SU-DHL-6 (cell line): ENCODE measurements at regions not wholly inside any gene's neighbourhood (a gene's known extent, or its start where the extent isn't known, plus 50 kb on each side); places are given as distances from the start of the nearest gene placed in this dataset.

Experiments used
- H2AFZ ChIP-seq: fragments of 200-600 bp; sonication (generic); 2 replicates; pipeline ENCODE4 v1.6.1; 2014; ENCODE audit warnings: low read depth, mild to moderate bottlenecking, moderate library complexity, mixed read lengths, antibody characterized with exemption, low read length; ENCODE audit not compliant: severe bottlenecking
- H3F3A ChIP-seq: fragments of 200-600 bp; shearing (Covaris generic); 2 replicates; pipeline ENCODE4 v1.6.0; 2016; ENCODE audit warnings: antibody characterized with exemption, mild to moderate bottlenecking; ENCODE audit not compliant: insufficient read depth
- H3K27ac ChIP-seq: fragments of 200-600 bp; sonication (generic); 2 replicates; pipeline ENCODE4 v1.5.1; 2016; ENCODE audit warnings: low read depth, mild to moderate bottlenecking, low read length, moderate library complexity, mixed read lengths
- H3K27me3 ChIP-seq: fragments of 200-600 bp; sonication (generic), shearing (Covaris generic); 2 replicates; pipeline ENCODE4 v1.6.0; 2014; ENCODE audit warnings: mild to moderate bottlenecking, low read length
- H3K36me3 ChIP-seq: fragments of 200-600 bp; sonication (generic); 2 replicates; pipeline ENCODE4 v1.6.1; 2014; ENCODE audit warnings: mild to moderate bottlenecking, low read length, mixed read lengths
- H3K4me2 ChIP-seq: fragments of 300-600, 200-600 bp; shearing (Covaris generic), sonication (generic); 2 replicates; pipeline ENCODE4 v1.6.0; 2014; ENCODE audit warnings: low read length, low read depth, mild to moderate bottlenecking; ENCODE audit not compliant: poor library complexity, severe bottlenecking
- H3K4me3 ChIP-seq: fragments of 200-600 bp; sonication (generic); 2 replicates; pipeline ENCODE4 v1.5.1; 2014; ENCODE audit warnings: antibody characterized with exemption, low read length, mild to moderate bottlenecking, mixed read lengths; ENCODE audit not compliant: insufficient read depth, poor library complexity, severe bottlenecking
- H3K79me2 ChIP-seq: fragments of 200-600 bp; sonication (generic); 2 replicates; pipeline ENCODE4 v1.6.1; 2014; ENCODE audit warnings: mild to moderate bottlenecking, low read length, moderate library complexity; ENCODE audit not compliant: insufficient read depth
- H3K9ac ChIP-seq: fragments of 200-600 bp; sonication (generic); 2 replicates; pipeline ENCODE4 v1.7.0; 2014; ENCODE audit warnings: mild to moderate bottlenecking, low read length
- H3K9me2 ChIP-seq: fragments of 200-600 bp; sonication (generic); replicated peaks from 2 replicates; pipeline ENCODE4 v1.6.1; 2014; ENCODE audit warnings: low read length; ENCODE audit not compliant: insufficient read depth
- H3K9me3 ChIP-seq: fragments of 200-600 bp; sonication (generic); 2 replicates; pipeline ENCODE4 v1.6.1; 2014; ENCODE audit warnings: low read length, mixed read lengths; ENCODE audit not compliant: insufficient read depth
- H4K20me1 ChIP-seq: fragments of 200-600 bp; sonication (generic); 2 replicates; pipeline ENCODE4 v1.6.1; 2014; ENCODE audit warnings: low read depth, mild to moderate bottlenecking, antibody characterized with exemption, low read length, moderate library complexity, mixed read lengths
- CTCF ChIP-seq: fragments of 200-600 bp; sonication (generic); IDR thresholded peaks from one replicate; pipeline ENCODE4 v1.5.1; 2017; ENCODE audit warnings: antibody characterized with exemption, mild to moderate bottlenecking, low read length, moderate library complexity; ENCODE audit not compliant: insufficient read depth, poor library complexity, severe bottlenecking
- EZH2phosphoT487 ChIP-seq: fragments of 200-600 bp; sonication (generic), shearing (Covaris generic); conservative IDR thresholded peaks from 2 replicates; pipeline ENCODE4 v1.6.1; 2018; ENCODE audit warnings: mild to moderate bottlenecking, antibody characterized with exemption, low read length, moderate library complexity, mixed read lengths

GRCh38 chr5:54882101-54882500 lies 103.3 kb downstream of the ESM1 start:
- H3K9ac ChIP-seq = no peak overlapping the region
- no peak overlapping the region for H3K27ac ChIP-seq
- H3K27me3 ChIP-seq = no peaks in the 10 kb centered on the region
- H3K9me3 ChIP-seq = no peaks in the 10 kb centered on the region
- H2AFZ ChIP-seq = no peak overlapping the region
- TF ChIP-seq CTCF (no peak), EZH2phosphoT487 (no peak)
- no peaks in the 10 kb centered on the region for H3K79me2 ChIP-seq
- H4K20me1 ChIP-seq = no peaks in the 10 kb centered on the region
- H3K4me3 ChIP-seq = no peak overlapping the region
- no peaks in the 10 kb centered on the region for H3F3A ChIP-seq
- no peaks in the 10 kb centered on the region for H3K9me2 ChIP-seq
- no peak overlapping the region for H3K4me2 ChIP-seq
- H3K36me3 ChIP-seq = no peaks in the 10 kb centered on the region

- no peaks in the 10 kb centered on the region for H3K79me2 ChIP-seq
- H3K9ac ChIP-seq = no peak overlapping the region
- H3K36me3 ChIP-seq = no peaks in the 10 kb centered on the region
- no peaks in the 10 kb centered on the region for H4K20me1 ChIP-seq
- H3K4me2 ChIP-seq = no peak overlapping the region
- no peaks in the 10 kb centered on the region for H3K9me2 ChIP-seq
- H3K9me3 ChIP-seq = no peaks in the 10 kb centered on the region
- no peak for TF ChIP-seq CTCF
- TF ChIP-seq EZH2phosphoT487 = no peak
- no peaks in the 10 kb centered on the region for H3K27me3 ChIP-seq
- H3K4me3 ChIP-seq = no peak overlapping the region
- H3F3A ChIP-seq = no peaks in the 10 kb centered on the region
- no peak overlapping the region for H3K27ac ChIP-seq
- H2AFZ ChIP-seq = no peak overlapping the region
These were observed 103.9 kb downstream of the ESM1 start for GRCh38 chr5:54881286-54882005.

- no peak overlapping the region for H3K9ac ChIP-seq
- H3K4me3 ChIP-seq = no peak overlapping the region
- no peaks in the 10 kb centered on the region for H3F3A ChIP-seq
- H3K79me2 ChIP-seq = no peaks in the 10 kb centered on the region
- no peak overlapping the region for H3K4me2 ChIP-seq
- no peak overlapping the region for H3K27ac ChIP-seq
- no peaks in the 10 kb centered on the region for H3K36me3 ChIP-seq
- no peaks in the 10 kb centered on the region for H3K9me2 ChIP-seq
- H4K20me1 ChIP-seq = no peaks in the 10 kb centered on the region
- no peaks in the 10 kb centered on the region for H3K9me3 ChIP-seq
- H2AFZ ChIP-seq = no peak overlapping the region
- no peak for TF ChIP-seq CTCF
- TF ChIP-seq EZH2phosphoT487 = no peak
- no peaks in the 10 kb centered on the region for H3K27me3 ChIP-seq
These were observed 108.4 kb downstream of the ESM1 start for GRCh38 chr5:54876976-54877375.
